ENCODE measurements at regions not wholly inside any gene's neighbourhood (a gene's known extent, or its start where the extent isn't known, plus 50 kb on each side); places are given as distances from the start of the nearest gene placed in this dataset.
"Not testable (repeated sequence)": the region's sequence is repeated elsewhere in the genome, so short reads cannot be mapped to it uniquely, and the experiment has no call there.

DNA sequence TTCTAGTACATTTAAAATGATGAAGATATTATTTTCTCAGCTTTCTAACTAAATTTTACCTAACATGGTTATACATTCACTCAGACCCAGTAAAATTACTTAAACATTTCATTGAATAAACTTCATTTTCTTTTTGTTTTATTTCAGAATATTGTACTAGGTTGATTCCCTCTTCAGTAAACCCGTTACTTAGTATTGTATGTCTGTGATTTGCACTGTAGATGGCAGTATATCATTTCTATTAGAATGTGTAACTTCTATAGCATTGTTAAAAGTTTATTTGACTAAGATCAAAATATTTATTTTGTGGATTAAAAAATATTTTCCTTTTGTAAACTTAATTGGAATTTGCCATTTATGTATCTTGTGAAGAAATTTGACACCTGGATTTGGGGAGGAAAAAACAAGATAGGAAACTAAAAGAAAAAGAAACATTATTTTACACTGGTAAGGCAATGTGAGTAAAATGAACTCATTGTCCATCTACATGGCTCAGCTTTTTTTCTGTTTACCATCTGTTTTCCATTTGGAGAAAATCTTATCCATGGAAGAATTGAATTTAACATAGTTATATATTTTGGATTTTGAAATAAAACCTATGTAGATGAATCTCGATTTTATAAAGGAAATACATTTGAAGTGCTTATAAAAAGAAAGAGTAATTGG is 145.6 kb upstream of the METTL14 start:
- H3K36me3 Mint-ChIP-seq; H2AFZ ChIP-seq (ENCODE audit: insufficient read depth, low read depth, low read length, poor library complexity, severe bottlenecking); H3K4me1 ChIP-seq (ENCODE audit: control insufficient read depth in 1 of 2, insufficient read depth in 2 of 2, low read length in 2 of 2); H3K4me3 Mint-ChIP-seq; H3K4me1 Mint-ChIP-seq; H4K20me1 ChIP-seq (ENCODE audit: insufficient read depth, low read length); intact Hi-C loops (cut with micrococcal nuclease); H3K27me3 Mint-ChIP-seq (ENCODE audit: low read depth in 3 of 3); H3K9ac ChIP-seq (ENCODE audit: insufficient read depth, low read length, poor library complexity, severe bottlenecking); H3K27ac Mint-ChIP-seq; H3K27ac ChIP-seq (ENCODE audit: low read depth in 1 of 2, low read length in 2 of 2); H3K4me3 ChIP-seq (replicated peaks in 1 of 3; ENCODE audit: low read depth in 2 of 3, low read length in 3 of 3); H3K27me3 ChIP-seq (ENCODE audit: control insufficient read depth in 2 of 2, insufficient read depth in 2 of 2, low read length in 2 of 2); H3K36me3 ChIP-seq (replicated peaks in 1 of 2; ENCODE audit: control insufficient read depth in 1 of 2, insufficient read depth in 2 of 2, low read length in 2 of 2); H3K9me3 ChIP-seq (replicated peaks in 1 of 2; ENCODE audit: control insufficient read depth in 1 of 2, insufficient read depth in 1 of 2, low read length in 2 of 2); H3K9me3 Mint-ChIP-seq; H3K79me2 ChIP-seq (ENCODE audit: insufficient read depth, low read length); H3K4me2 ChIP-seq (replicated peaks; ENCODE audit: extremely low read depth, low read length, poor library complexity, severe bottlenecking): not testable (repeated sequence)
- WGBS (ENCODE audit: insufficient coverage): no CpG with 5 or more reads among the region's 2 CpGs
- DNase-seq: peak in 2 of 3 donors; percentile 18 to 37
- TF ChIP-seq, protein P1, sequence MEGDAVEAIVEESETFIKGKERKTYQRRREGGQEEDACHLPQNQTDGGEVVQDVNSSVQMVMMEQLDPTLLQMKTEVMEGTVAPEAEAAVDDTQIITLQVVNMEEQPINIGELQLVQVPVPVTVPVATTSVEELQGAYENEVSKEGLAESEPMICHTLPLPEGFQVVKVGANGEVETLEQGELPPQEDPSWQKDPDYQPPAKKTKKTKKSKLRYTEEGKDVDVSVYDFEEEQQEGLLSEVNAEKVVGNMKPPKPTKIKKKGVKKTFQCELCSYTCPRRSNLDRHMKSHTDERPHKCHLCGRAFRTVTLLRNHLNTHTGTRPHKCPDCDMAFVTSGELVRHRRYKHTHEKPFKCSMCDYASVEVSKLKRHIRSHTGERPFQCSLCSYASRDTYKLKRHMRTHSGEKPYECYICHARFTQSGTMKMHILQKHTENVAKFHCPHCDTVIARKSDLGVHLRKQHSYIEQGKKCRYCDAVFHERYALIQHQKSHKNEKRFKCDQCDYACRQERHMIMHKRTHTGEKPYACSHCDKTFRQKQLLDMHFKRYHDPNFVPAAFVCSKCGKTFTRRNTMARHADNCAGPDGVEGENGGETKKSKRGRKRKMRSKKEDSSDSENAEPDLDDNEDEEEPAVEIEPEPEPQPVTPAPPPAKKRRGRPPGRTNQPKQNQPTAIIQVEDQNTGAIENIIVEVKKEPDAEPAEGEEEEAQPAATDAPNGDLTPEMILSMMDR (IDR thresholded peaks at IDR 0.05): peak; percentile 43

DNA sequence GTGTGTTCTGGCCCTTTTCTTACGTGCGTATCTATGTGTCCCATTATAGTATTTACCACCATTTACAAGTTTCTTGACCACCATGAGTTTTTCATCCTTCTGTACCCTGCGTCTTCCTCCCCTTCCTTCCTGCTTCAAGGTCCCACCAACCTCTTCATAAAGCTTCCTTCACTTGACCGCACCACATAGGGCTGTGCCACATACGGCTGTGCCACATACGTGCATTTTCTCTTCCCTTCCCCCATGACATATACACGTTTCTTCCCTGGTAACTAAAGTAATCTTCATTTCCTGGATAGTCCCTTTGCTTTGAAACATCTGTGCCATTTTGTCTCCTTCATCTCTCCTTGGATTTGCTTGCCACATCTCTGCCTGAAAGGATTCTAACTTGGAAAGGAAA is 128.6 kb upstream of the METTL14 start:
- H2AFZ ChIP-seq (ENCODE audit: insufficient read depth, low read depth, low read length, poor library complexity, severe bottlenecking); H3K4me3 ChIP-seq (replicated peaks in 1 of 3; ENCODE audit: low read depth in 2 of 3, low read length in 3 of 3); H3K4me1 Mint-ChIP-seq; H3K27ac Mint-ChIP-seq; DNase-seq; H3K9ac ChIP-seq (ENCODE audit: insufficient read depth, low read length, poor library complexity, severe bottlenecking); H3K27ac ChIP-seq (ENCODE audit: low read depth in 1 of 2, low read length in 2 of 2); H3K27me3 ChIP-seq (ENCODE audit: control insufficient read depth in 2 of 2, insufficient read depth in 2 of 2, low read length in 2 of 2); H3K36me3 Mint-ChIP-seq; H4K20me1 ChIP-seq (ENCODE audit: insufficient read depth, low read length); H3K36me3 ChIP-seq (replicated peaks in 1 of 2; ENCODE audit: control insufficient read depth in 1 of 2, insufficient read depth in 2 of 2, low read length in 2 of 2); H3K4me1 ChIP-seq (ENCODE audit: control insufficient read depth in 1 of 2, insufficient read depth in 2 of 2, low read length in 2 of 2); intact Hi-C loops (cut with micrococcal nuclease); H3K79me2 ChIP-seq (ENCODE audit: insufficient read depth, low read length); H3K9me3 Mint-ChIP-seq; H3K9me3 ChIP-seq (replicated peaks in 1 of 2; ENCODE audit: control insufficient read depth in 1 of 2, insufficient read depth in 1 of 2, low read length in 2 of 2); H3K27me3 Mint-ChIP-seq (ENCODE audit: low read depth in 3 of 3); H3K4me2 ChIP-seq (replicated peaks; ENCODE audit: extremely low read depth, low read length, poor library complexity, severe bottlenecking): not testable (repeated sequence)
- peak overlapping the region in 1 of 2 donors; percentile 48 for H3K4me3 Mint-ChIP-seq
- 93% methylated on average over 3 of the region's 7 CpGs for WGBS (ENCODE audit: insufficient coverage)
